IMR-90 (cell line): ENCODE measurements at regions not wholly inside any gene's neighbourhood (a gene's known extent, or its start where the extent isn't known, plus 50 kb on each side); places are given as distances from the start of the nearest gene placed in this dataset.

Experiments
- ATAC-seq: fragments of 200-7000 bp; cut with Tn5 transposase; 2 replicates; pipeline ENCODE4 v1.9.1; 2020; ENCODE audit warnings: low read depth, mild to moderate bottlenecking, moderate library complexity
- BruUV-seq: library from RNA; stranded (reverse); fragments of 400-500 nt; replicated peaks from 2 replicates; lab custom pipeline; 2021; lab: Mats Ljungman, UMichigan
- CTCF ChIA-PET: fragments of 300-600 bp; formaldehyde crosslinking; extraction: SDS; loops from one replicate; lab custom pipeline; 2021; ENCODE audit warnings: antibody characterized with exemption; lab: Yijun Ruan, JAX
- POLR2A ChIA-PET: fragments of 300-600 bp; sonication (Branson Sonifier 250); formaldehyde crosslinking; loops from one replicate; lab custom pipeline; 2022; ENCODE audit warnings: antibody characterized with exemption; ENCODE audit not compliant: unreplicated experiment; lab: Charles Lee
- DNase-seq: peaks from one replicate; pipeline ENCODE4 v3.0.0; 2013
- H2AFZ ChIP-seq: replicated peaks from 2 replicates; pipeline ENCODE3; 2013; ENCODE audit warnings: low read length, mild to moderate bottlenecking; ENCODE audit not compliant: poor library complexity
- H2AK5ac ChIP-seq: 2 replicates; pipeline ENCODE4 v1.6.1; 2013; ENCODE audit warnings: low read depth, low read length, inconsistent platforms
- H2AK9ac ChIP-seq: replicated peaks from 2 replicates; pipeline ENCODE3; 2013; ENCODE audit warnings: mild to moderate bottlenecking, low read depth, low read length, moderate library complexity; ENCODE audit not compliant: poor library complexity
- H2BK120ac ChIP-seq: 2 replicates; pipeline ENCODE4 v1.6.1; 2013; ENCODE audit warnings: low read depth, low read length, inconsistent platforms
- H2BK15ac ChIP-seq: 3 replicates; pipeline ENCODE4 v1.6.1; 2013; ENCODE audit warnings: low read depth, low read length, inconsistent platforms
- H2BK20ac ChIP-seq: 2 replicates; pipeline ENCODE4 v1.6.1; 2013; ENCODE audit warnings: low read depth, mild to moderate bottlenecking, inconsistent platforms, low read length, moderate library complexity
- H2BK5ac ChIP-seq: 2 replicates; pipeline ENCODE4 v1.6.1; 2013; ENCODE audit warnings: mild to moderate bottlenecking, low read depth, low read length, inconsistent platforms; ENCODE audit not compliant: poor library complexity, severe bottlenecking
- H3K14ac ChIP-seq: replicated peaks from 2 replicates; pipeline ENCODE4 v1.6.1; 2013; ENCODE audit warnings: low read depth, low read length, inconsistent platforms
- H3K18ac ChIP-seq: 2 replicates; pipeline ENCODE4 v1.6.1; 2013; ENCODE audit warnings: low read depth, low read length, control low read depth
- H3K23ac ChIP-seq: 2 replicates; pipeline ENCODE4 v1.6.1; 2013; ENCODE audit warnings: low read depth, low read length, inconsistent platforms
- H3K27ac ChIP-seq: 2 replicates; pipeline ENCODE4 v1.5.1; 2013; ENCODE audit warnings: mild to moderate bottlenecking, control low read depth, low read length; ENCODE audit not compliant: insufficient read depth
- H3K27me3 ChIP-seq: 2 replicates; pipeline ENCODE4 v1.6.1; 2013; ENCODE audit warnings: low read length; ENCODE audit not compliant: control insufficient read depth, insufficient read depth
- H3K36me3 ChIP-seq: 2 replicates; pipeline ENCODE4 v1.6.1; 2013; ENCODE audit warnings: low read length, mixed read lengths; ENCODE audit not compliant: control insufficient read depth, insufficient read depth
- H3K4ac ChIP-seq: 2 replicates; pipeline ENCODE4 v1.6.1; 2013; ENCODE audit warnings: low read depth, low read length, inconsistent platforms
- H3K4me1 ChIP-seq: 2 replicates; pipeline ENCODE4 v1.6.1; 2013; ENCODE audit warnings: low read length, mixed read lengths; ENCODE audit not compliant: control insufficient read depth, insufficient read depth
- H3K4me2 ChIP-seq: 2 replicates; pipeline ENCODE4 v1.6.1; 2013; ENCODE audit warnings: low read depth, mild to moderate bottlenecking, control low read depth, low read length, moderate library complexity
- H3K4me3 ChIP-seq: 2 replicates; pipeline ENCODE4 v1.5.1; 2013; ENCODE audit warnings: low read depth, mild to moderate bottlenecking, control low read depth, low read length, moderate library complexity; ENCODE audit not compliant: insufficient read depth
- H3K56ac ChIP-seq: 2 replicates; pipeline ENCODE4 v1.6.1; 2013; ENCODE audit warnings: low read length, inconsistent platforms; ENCODE audit not compliant: insufficient read depth; ENCODE audit errors: extremely low read depth
- H3K79me1 ChIP-seq, 2 experiments: 2 replicates each; pipeline ENCODE4 v1.6.1; 2013; ENCODE audit warnings: low read length in 2 of 2, inconsistent platforms in 1 of 2, low read depth in 1 of 2
- H3K9ac ChIP-seq: 2 replicates; pipeline ENCODE4 v1.6.1; 2013; ENCODE audit warnings: low read depth, low read length, control low read depth
- H3K9me1 ChIP-seq: 2 replicates; pipeline ENCODE4 v1.6.1; 2013; ENCODE audit warnings: low read length, inconsistent platforms; ENCODE audit not compliant: insufficient read depth
- H3K9me3 ChIP-seq: 2 replicates; pipeline ENCODE4 v1.6.1; 2013; ENCODE audit warnings: low read length; ENCODE audit not compliant: control insufficient read depth, insufficient read depth
- H4K20me1 ChIP-seq: 2 replicates; pipeline ENCODE4 v1.6.1; 2013; ENCODE audit warnings: low read length, inconsistent platforms; ENCODE audit not compliant: insufficient read depth
- H4K5ac ChIP-seq: 2 replicates; pipeline ENCODE4 v1.6.1; 2013; ENCODE audit warnings: mild to moderate bottlenecking, low read depth, low read length, control low read depth
- H4K8ac ChIP-seq, 2 experiments: 2 replicates each; pipeline ENCODE4 v1.6.1; 2013; ENCODE audit warnings: low read depth in 2 of 2, low read length in 2 of 2, control low read depth in 1 of 2, inconsistent platforms in 1 of 2
- H4K91ac ChIP-seq: 2 replicates; pipeline ENCODE4 v1.6.1; 2013; ENCODE audit warnings: low read depth, low read length, inconsistent platforms; ENCODE audit not compliant: insufficient read depth
- MAFK ChIP-seq: IDR thresholded peaks from 2 replicates; pipeline ENCODE4 v1.6.1; 2012; ENCODE audit warnings: low read depth, low read length, improper control_type of control experiment
- MXI1 ChIP-seq: IDR thresholded peaks from 2 replicates; pipeline ENCODE4 v1.6.1; 2012; ENCODE audit warnings: low read depth, mild to moderate bottlenecking, low read length, moderate library complexity, borderline replicate concordance
- WGBS, 2 experiments: methylation state at CpG; one replicate each; pipeline versions ENCODE4 v1.1.5 to v1.1.7; 2013; ENCODE audit warnings: missing lambda C conversion rate in 2 of 2; ENCODE audit not compliant: insufficient read length in 1 of 2; ENCODE audit errors: extremely low coverage in 2 of 2; 5-methylcytosine and 5-hydroxymethylcytosine counted together
- dilution Hi-C: fragments of 300-500 bp; cut with HindIII; formaldehyde crosslinking; loops from one replicate; pipeline ENCODE4 v1.14.3; 2018; ENCODE audit warnings: low sequenced_read_pairs; ENCODE audit not compliant: unreplicated experiment
- in situ Hi-C: fragments of 300-500 bp; cut with MboI; formaldehyde crosslinking; loops from 3 replicates; pipeline ENCODE4 v1.14.3; 2019; ENCODE audit warnings: low sequenced_read_pairs, inconsistent platforms, mixed read lengths
- intact Hi-C: fragments of 100-400 bp; cut with micrococcal nuclease; formaldehyde crosslinking; loops from 2 replicates; pipeline ENCODE4 v1.10.0; 2022

GRCh38 chr9:7408845-7409244 lies 390.7 kb downstream of the DMAC1 start:
- Histone ChIP-seq H3K4me2 (no peak overlapping the region), H2BK15ac (no peak overlapping the region), H3K56ac (no peak overlapping the region), H4K5ac (no peak overlapping the region), H3K9me1 (no peaks in the 10 kb centered on the region), H4K8ac (no peak overlapping the region), H4K91ac (no peak overlapping the region), H3K23ac (no peak overlapping the region), H2AFZ (no peak overlapping the region), H2BK120ac (no peak overlapping the region), H3K9me3 (no peaks in the 10 kb centered on the region), H2AK9ac (no peak overlapping the region), H3K4me1 (no peaks in the 10 kb centered on the region; the same call in 1 of the 2 replicates), H3K79me1 (no peaks in the 10 kb centered on the region), H2BK5ac (no peak overlapping the region), H3K18ac (no peak overlapping the region), H3K27me3 (no peaks in the 10 kb centered on the region), H2AK5ac (no peak overlapping the region), H3K27ac (no peak overlapping the region), H3K4me3 (no peak overlapping the region), H2BK20ac (no peak overlapping the region), H3K9ac (no peak overlapping the region), H3K4ac (no peak overlapping the region), H3K14ac (no peak overlapping the region), H3K36me3 (no peaks in the 10 kb centered on the region), H4K20me1 (no peaks in the 10 kb centered on the region)
- no CpG with 5 or more reads among the region's 4 CpGs for WGBS, 2 experiments
- dilution Hi-C loops, result no loop called here
- DNase-seq (no peak), ATAC-seq (no peak)
- intact Hi-C loops, result loop anchor here (10.0 kb wide), 2 partner anchors 354 to 396 kb away; no protein-coding TSS in a partner anchor
- in situ Hi-C loops, result no loop called here
- no TSS peak for BruUV-seq
- POLR2A ChIA-PET, result no interaction called here
- peak; percentile 64 for TF ChIP-seq MAFK
- TF ChIP-seq MXI1, result no peak
- CTCF ChIA-PET, result interaction anchor here (1.3 kb wide), 1 partner anchor 28 kb away, joined by 3 read pairs; no protein-coding TSS in a partner anchor
